ENCODE measurements at regions not wholly inside any gene's neighbourhood (a gene's known extent, or its start where the extent isn't known, plus 50 kb on each side); places are given as distances from the start of the nearest gene placed in this dataset.
"Not testable (repeated sequence)": the region's sequence is repeated elsewhere in the genome, so short reads cannot be mapped to it uniquely, and the experiment has no call there.

GRCh38 chr2:131584380-131584779, 56.7 kb downstream of the CCDC74A start:
- no peak for DNase-seq

- DNase-seq, result no peak
These were observed 57.3 kb downstream of the CCDC74A start for GRCh38 chr2:131584940-131585339.

GRCh38 chr2:131588152-131588873, 60.6 kb downstream of the CCDC74A start:
- no peak for DNase-seq

DNA sequence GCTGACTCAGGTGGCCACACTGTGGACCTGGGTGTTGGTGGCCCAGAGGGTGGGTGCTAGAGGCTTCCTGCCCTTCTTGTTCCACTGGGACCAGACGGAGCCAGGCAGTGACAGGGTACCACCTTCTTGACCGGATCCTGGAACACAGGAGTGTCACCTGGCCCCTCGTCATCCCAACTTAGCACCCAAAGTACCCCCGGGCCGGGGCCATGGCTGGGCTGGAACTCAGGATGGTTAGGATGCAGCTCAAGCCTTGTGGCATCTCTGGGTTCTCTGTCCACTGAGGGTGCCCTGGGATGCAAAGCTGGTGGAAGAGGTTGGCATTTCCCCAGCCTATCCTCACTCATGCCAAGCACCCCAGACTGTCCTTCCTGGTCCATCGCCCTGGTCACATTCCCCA, 61.4 kb downstream of the CCDC74A start:
- not testable (repeated sequence) for DNase-seq

GRCh38 chr2:131590366-131590765, 62.7 kb downstream of the CCDC74A start:
- no peak for DNase-seq

DNA sequence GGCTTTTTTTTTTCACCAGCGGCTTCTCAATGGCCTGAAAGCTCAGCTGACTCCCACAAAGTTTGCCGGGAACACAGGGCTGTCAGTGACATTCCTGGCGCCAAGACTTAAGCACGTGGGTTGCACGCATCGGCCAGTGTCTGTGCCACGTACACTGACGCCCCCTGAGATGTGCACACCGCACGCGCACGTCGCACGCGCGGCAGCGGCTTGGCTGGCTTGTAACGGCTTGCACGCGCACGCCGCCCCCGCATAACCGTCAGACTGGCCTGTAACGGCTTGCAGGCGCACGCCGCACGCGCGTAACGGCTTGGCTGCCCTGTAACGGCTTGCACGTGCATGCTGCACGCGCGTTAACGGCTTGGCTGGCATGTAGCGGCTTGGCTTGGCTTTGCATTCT, 63.2 kb downstream of the CCDC74A start:
- no peak for DNase-seq

- not testable (repeated sequence) for DNase-seq
These were observed 68.9 kb downstream of the CCDC74A start for GRCh38 chr2:131596561-131596960.

- not testable (repeated sequence) for DNase-seq
These were observed 74.8 kb downstream of the CCDC74A start for GRCh38 chr2:131602444-131602843.

DNA sequence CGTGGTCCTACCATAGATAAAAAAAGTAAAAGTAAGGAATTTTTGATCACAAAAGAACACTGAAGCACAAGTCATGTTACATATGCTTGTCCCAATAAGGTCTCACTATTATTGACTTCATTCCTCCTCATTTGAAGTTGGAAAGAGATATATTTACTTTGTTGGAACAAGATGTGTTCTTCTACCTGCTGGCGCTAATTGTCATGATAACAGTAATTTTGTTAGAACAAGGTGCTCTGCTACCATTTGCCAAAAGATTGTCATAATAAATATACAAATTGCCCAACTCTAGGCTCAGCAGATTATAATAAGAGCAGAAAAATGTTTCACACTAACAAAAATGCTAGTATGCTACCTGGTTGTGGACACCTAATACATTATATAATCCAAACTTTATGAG, 77.0 kb downstream of the CCDC74A start:
- not testable (repeated sequence) for DNase-seq

- not testable (repeated sequence) for DNase-seq
These were observed 78.7 kb downstream of the CCDC74A start for GRCh38 chr2:131606366-131606765.

DNA sequence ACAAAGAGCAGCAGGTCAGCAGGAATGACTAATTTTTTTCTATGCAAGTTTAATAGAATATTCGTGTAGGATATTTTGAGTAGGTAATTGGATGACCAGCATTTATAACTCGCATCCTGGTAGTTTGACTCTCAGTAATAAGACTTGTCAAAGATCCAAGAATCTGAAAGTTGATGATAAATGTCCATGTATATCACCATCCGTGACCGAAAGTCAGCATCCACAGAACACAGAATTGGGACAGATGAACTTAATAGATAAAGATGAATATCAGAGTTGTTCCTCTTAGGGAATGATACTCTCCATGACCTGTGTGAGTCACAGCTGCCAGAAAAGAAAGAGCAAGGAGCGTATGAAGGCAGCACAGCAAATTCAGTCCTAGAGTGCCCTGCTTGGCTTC, 79.4 kb downstream of the CCDC74A start:
- DNase-seq, result not testable (repeated sequence)

GRCh38 chr2:131614539-131614938, 86.9 kb downstream of the CCDC74A start:
- not testable (repeated sequence) for DNase-seq

- DNase-seq, result not testable (repeated sequence)
These were observed 90.6 kb downstream of the CCDC74A start for GRCh38 chr2:131618320-131618719.

DNA sequence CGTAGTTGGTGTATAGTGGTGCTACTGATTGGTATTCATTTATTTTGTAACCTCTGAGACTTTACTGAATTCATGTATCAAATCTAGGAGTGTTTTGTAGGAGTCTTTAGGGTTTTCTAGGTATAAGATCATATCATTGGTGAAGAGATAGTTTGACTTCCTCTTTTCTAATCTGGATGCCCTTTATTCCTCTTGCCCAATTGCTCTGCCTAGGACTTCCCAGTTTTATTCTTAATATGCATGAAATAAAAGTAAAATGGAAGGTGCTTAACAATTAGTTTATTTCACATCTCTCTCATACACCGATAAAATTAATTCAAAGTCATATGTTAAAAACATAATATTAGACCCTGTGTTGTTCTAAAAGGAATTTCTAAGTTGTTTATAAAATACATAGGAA, 95.2 kb downstream of the CCDC74A start:
- DNase-seq, result not testable (repeated sequence)

DNA sequence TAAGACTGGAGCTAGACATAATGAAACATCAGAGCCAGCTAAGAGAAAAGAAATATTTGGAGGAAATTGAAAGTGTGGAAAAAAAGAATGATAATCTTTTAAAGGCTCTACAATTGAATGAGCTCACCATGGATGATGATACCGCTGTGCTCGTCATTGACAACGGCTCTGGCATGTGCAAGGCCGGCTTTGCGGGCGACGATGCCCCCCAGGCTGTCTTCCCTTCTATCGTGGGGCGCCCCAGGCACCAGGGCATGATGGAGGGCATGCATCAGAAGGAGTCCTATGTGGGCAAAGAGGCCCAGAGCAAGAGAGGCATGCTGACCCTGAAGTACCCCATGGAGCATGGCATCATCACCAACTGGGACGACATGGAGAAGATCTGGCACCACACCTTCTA, 98.3 kb downstream of the CCDC74A start:
- not testable (repeated sequence) for DNase-seq

DNA sequence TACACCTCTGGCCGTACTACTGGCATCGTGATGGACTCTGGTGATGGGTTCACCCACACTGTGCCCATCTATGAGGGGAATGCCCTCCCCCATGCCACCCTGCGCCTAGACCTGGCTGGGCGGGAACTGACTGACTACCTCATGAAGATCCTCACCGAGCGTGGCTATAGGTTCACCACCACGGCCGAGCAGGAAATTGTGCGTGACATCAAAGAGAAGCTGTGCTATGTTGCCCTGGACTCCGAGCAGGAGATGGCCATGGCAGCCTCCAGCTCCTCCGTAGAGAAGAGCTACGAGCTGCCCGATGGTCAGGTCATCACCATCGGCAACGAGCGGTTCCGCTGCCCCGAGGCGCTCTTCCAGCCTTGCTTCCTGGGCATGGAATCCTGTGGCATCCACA, 98.9 kb downstream of the CCDC74A start:
- DNase-seq, result not testable (repeated sequence)

- not testable (repeated sequence) for DNase-seq
These were observed 100.1 kb downstream of the CCDC74A start for GRCh38 chr2:131627777-131628176.

GRCh38 chr2:131631648-131632047, 104.0 kb downstream of the CCDC74A start:
- DNase-seq, result not testable (repeated sequence)

GRCh38 chr2:131633405-131633804, 105.7 kb downstream of the CCDC74A start:
- not testable (repeated sequence) for DNase-seq

- DNase-seq, result not testable (repeated sequence)
These were observed 106.4 kb downstream of the CCDC74A start for GRCh38 chr2:131633827-131634695.

GRCh38 chr2:131635611-131636010, 107.9 kb downstream of the CCDC74A start:
- no peak for DNase-seq

DNA sequence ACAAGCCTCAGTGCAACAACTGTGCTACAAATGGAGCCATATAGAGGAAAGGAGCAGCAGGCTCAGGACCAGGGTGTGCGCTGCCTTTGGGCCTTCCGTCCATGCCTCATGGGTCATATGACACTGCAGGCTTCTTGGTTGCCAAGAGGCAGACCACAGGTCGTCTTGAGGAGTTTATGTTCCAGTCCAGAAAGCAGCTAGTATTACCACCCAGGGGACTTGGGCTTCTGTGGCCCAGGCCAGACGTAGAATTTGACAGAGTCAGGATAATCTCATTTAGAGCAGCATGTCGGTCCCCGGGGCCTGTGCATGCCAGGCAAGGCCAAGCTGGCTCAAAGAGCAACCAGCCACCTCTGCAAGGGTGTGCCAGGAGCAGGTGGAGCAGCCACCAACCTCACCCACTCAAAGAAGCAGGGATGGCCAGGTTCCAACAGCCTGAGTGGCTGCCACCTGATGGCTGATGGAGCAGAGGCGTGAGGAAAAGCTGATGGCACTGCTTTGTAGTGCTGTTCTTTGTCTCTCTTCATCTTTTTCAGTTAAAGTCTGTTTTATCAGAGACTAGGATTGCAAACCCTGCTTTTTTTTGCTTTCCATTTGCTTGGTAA, 109.1 kb downstream of the CCDC74A start:
- peak; percentile 78 for DNase-seq

GRCh38 chr2:131639001-131639620, 111.4 kb downstream of the CCDC74A start:
- not testable (repeated sequence) for DNase-seq

Measured in NCI-H2029 (cell line).